ENCODE measurements at regions not wholly inside any gene's neighbourhood (a gene's known extent, or its start where the extent isn't known, plus 50 kb on each side); places are given as distances from the start of the nearest gene placed in this dataset.
"Not testable (repeated sequence)": the region's sequence is repeated elsewhere in the genome, so short reads cannot be mapped to it uniquely, and the experiment has no call there.

GRCh38 chr6:6946206-6947155 lies 161.3 kb upstream of the RREB1 start:
- no peak overlapping the region for H3K4me3 ChIP-seq (ENCODE audit: insufficient read depth, low read depth, low read length)
- no peaks in the 10 kb centered on the region for H3K36me3 ChIP-seq (replicated peaks; ENCODE audit: control insufficient read depth, insufficient read depth, low read length)
- DNase-seq, result peak; percentile 77
- no peaks in the 10 kb centered on the region for H3K27me3 ChIP-seq (ENCODE audit: control insufficient read depth, insufficient read depth, low read length)

GRCh38 chr6:6950373-6951145 lies 157.2 kb upstream of the RREB1 start:
- DNase-seq, result no peak
- Histone ChIP-seq H3K4me3 (ENCODE audit: insufficient read depth, low read depth, low read length) (no peak overlapping the region), H3K27me3 (ENCODE audit: control insufficient read depth, insufficient read depth, low read length) (no peaks in the 10 kb centered on the region), H3K36me3 (replicated peaks; ENCODE audit: control insufficient read depth, insufficient read depth, low read length) (no peaks in the 10 kb centered on the region)

- no peak for DNase-seq
- Histone ChIP-seq H3K4me3 (ENCODE audit: insufficient read depth, low read depth, low read length) (no peak overlapping the region), H3K36me3 (replicated peaks; ENCODE audit: control insufficient read depth, insufficient read depth, low read length) (no peaks in the 10 kb centered on the region), H3K27me3 (ENCODE audit: control insufficient read depth, insufficient read depth, low read length) (no peaks in the 10 kb centered on the region)
Observed at GRCh38 chr6:6951355-6951754, 156.4 kb upstream of the RREB1 start.

- no peak overlapping the region for H3K4me3 ChIP-seq (ENCODE audit: insufficient read depth, low read depth, low read length)
- DNase-seq, result no peak
- no peaks in the 10 kb centered on the region for H3K27me3 ChIP-seq (ENCODE audit: control insufficient read depth, insufficient read depth, low read length)
- H3K36me3 ChIP-seq (replicated peaks; ENCODE audit: control insufficient read depth, insufficient read depth, low read length), result no peaks in the 10 kb centered on the region
Observed at GRCh38 chr6:6952484-6952883, 155.3 kb upstream of the RREB1 start.

GRCh38 chr6:6952927-6953326 lies 154.8 kb upstream of the RREB1 start:
- H3K36me3 ChIP-seq (replicated peaks; ENCODE audit: control insufficient read depth, insufficient read depth, low read length); H3K4me3 ChIP-seq (ENCODE audit: insufficient read depth, low read depth, low read length); H3K27me3 ChIP-seq (ENCODE audit: control insufficient read depth, insufficient read depth, low read length); DNase-seq: not testable (repeated sequence)

- DNase-seq, result no peak
- Histone ChIP-seq H3K27me3 (ENCODE audit: control insufficient read depth, insufficient read depth, low read length) (no peaks in the 10 kb centered on the region), H3K4me3 (ENCODE audit: insufficient read depth, low read depth, low read length) (no peak overlapping the region), H3K36me3 (replicated peaks; ENCODE audit: control insufficient read depth, insufficient read depth, low read length) (no peaks in the 10 kb centered on the region)
Observed at GRCh38 chr6:6960571-6961251, 147.1 kb upstream of the RREB1 start.

GRCh38 chr6:6962086-6962485 lies 145.7 kb upstream of the RREB1 start:
- no peak for DNase-seq
- H3K4me3 ChIP-seq (ENCODE audit: insufficient read depth, low read depth, low read length), result no peak overlapping the region
- H3K27me3 ChIP-seq (ENCODE audit: control insufficient read depth, insufficient read depth, low read length), result no peaks in the 10 kb centered on the region

GRCh38 chr6:6962699-6963098 lies 145.1 kb upstream of the RREB1 start:
- no peaks in the 10 kb centered on the region for H3K27me3 ChIP-seq (ENCODE audit: control insufficient read depth, insufficient read depth, low read length)
- H3K36me3 ChIP-seq (replicated peaks; ENCODE audit: control insufficient read depth, insufficient read depth, low read length), result no peaks in the 10 kb centered on the region
- H3K4me3 ChIP-seq (ENCODE audit: insufficient read depth, low read depth, low read length), result no peak overlapping the region
- DNase-seq, result no peak

More at GRCh38 chr6:6962086-6962485, 145.7 kb upstream of the RREB1 start:
- no peaks in the 10 kb centered on the region for H3K36me3 ChIP-seq (replicated peaks; ENCODE audit: control insufficient read depth, insufficient read depth, low read length)

GRCh38 chr6:6963390-6963789 lies 144.4 kb upstream of the RREB1 start:
- not testable (repeated sequence) for H3K36me3 ChIP-seq (replicated peaks; ENCODE audit: control insufficient read depth, insufficient read depth, low read length); H3K4me3 ChIP-seq (ENCODE audit: insufficient read depth, low read depth, low read length); DNase-seq; H3K27me3 ChIP-seq (ENCODE audit: control insufficient read depth, insufficient read depth, low read length)

- Histone ChIP-seq H3K4me3 (ENCODE audit: insufficient read depth, low read depth, low read length) (no peak overlapping the region), H3K27me3 (ENCODE audit: control insufficient read depth, insufficient read depth, low read length) (no peaks in the 10 kb centered on the region), H3K36me3 (replicated peaks; ENCODE audit: control insufficient read depth, insufficient read depth, low read length) (no peaks in the 10 kb centered on the region)
- no peak for DNase-seq
Observed at GRCh38 chr6:6964675-6965074, 143.1 kb upstream of the RREB1 start.

GRCh38 chr6:6966127-6966526 lies 141.6 kb upstream of the RREB1 start:
- Histone ChIP-seq H3K27me3 (ENCODE audit: control insufficient read depth, insufficient read depth, low read length) (no peaks in the 10 kb centered on the region), H3K4me3 (ENCODE audit: insufficient read depth, low read depth, low read length) (no peak overlapping the region), H3K36me3 (replicated peaks; ENCODE audit: control insufficient read depth, insufficient read depth, low read length) (no peaks in the 10 kb centered on the region)
- no peak for DNase-seq

GRCh38 chr6:6966569-6966968 lies 141.2 kb upstream of the RREB1 start:
- Histone ChIP-seq H3K27me3 (ENCODE audit: control insufficient read depth, insufficient read depth, low read length) (no peaks in the 10 kb centered on the region), H3K4me3 (ENCODE audit: insufficient read depth, low read depth, low read length) (no peak overlapping the region), H3K36me3 (replicated peaks; ENCODE audit: control insufficient read depth, insufficient read depth, low read length) (no peaks in the 10 kb centered on the region)
- no peak for DNase-seq

- no peak for DNase-seq
- Histone ChIP-seq H3K27me3 (ENCODE audit: control insufficient read depth, insufficient read depth, low read length) (no peaks in the 10 kb centered on the region), H3K4me3 (ENCODE audit: insufficient read depth, low read depth, low read length) (no peak overlapping the region), H3K36me3 (replicated peaks; ENCODE audit: control insufficient read depth, insufficient read depth, low read length) (no peaks in the 10 kb centered on the region)
Observed at GRCh38 chr6:6968357-6968730, 139.4 kb upstream of the RREB1 start.

GRCh38 chr6:6968731-6969552 lies 138.8 kb upstream of the RREB1 start:
- Histone ChIP-seq H3K27me3 (ENCODE audit: control insufficient read depth, insufficient read depth, low read length) (no peaks in the 10 kb centered on the region), H3K36me3 (replicated peaks; ENCODE audit: control insufficient read depth, insufficient read depth, low read length) (no peaks in the 10 kb centered on the region), H3K4me3 (ENCODE audit: insufficient read depth, low read depth, low read length) (no peak overlapping the region)
- DNase-seq, result no peak
